Osteoblast (primary cell): ENCODE measurements at regions not wholly inside any gene's neighbourhood (a gene's known extent, or its start where the extent isn't known, plus 50 kb on each side); places are given as distances from the start of the nearest gene placed in this dataset.

Experiments
- DNase-seq: peaks from one replicate; pipeline ENCODE4 v3.0.0; 2011; ENCODE audit warnings: low spot score, mixed read lengths; ENCODE audit not compliant: insufficient read length; ENCODE audit errors: missing footprints
- H2AFZ ChIP-seq: 2 replicates; pipeline ENCODE4 v1.6.0; 2011; ENCODE audit warnings: mild to moderate bottlenecking, low read length
- H3K27ac ChIP-seq: 2 replicates; pipeline ENCODE4 v1.5.1; 2011; ENCODE audit warnings: mild to moderate bottlenecking, low read depth, low read length, moderate library complexity
- H3K27me3 ChIP-seq: 2 replicates; pipeline ENCODE4 v1.6.0; 2012; ENCODE audit warnings: mild to moderate bottlenecking, control low read depth, inconsistent platforms, low read length, moderate library complexity; ENCODE audit not compliant: insufficient read depth
- H3K36me3 ChIP-seq: 2 replicates; pipeline ENCODE4 v1.5.1; 2011; ENCODE audit warnings: mild to moderate bottlenecking, low read length, control low read depth, moderate library complexity; ENCODE audit not compliant: insufficient read depth
- H3K4me1 ChIP-seq: 2 replicates; pipeline ENCODE4 v1.5.1; 2011; ENCODE audit warnings: mild to moderate bottlenecking, low read length, control low read depth, moderate library complexity; ENCODE audit not compliant: insufficient read depth
- H3K4me2 ChIP-seq: 2 replicates; pipeline ENCODE4 v1.6.0; 2011; ENCODE audit warnings: mild to moderate bottlenecking, low read length; ENCODE audit not compliant: insufficient read depth
- H3K4me3 ChIP-seq: fragments of 200-600 bp; sonication (generic); 3 replicates; pipeline ENCODE4 v1.5.1; 2012; ENCODE audit warnings: mild to moderate bottlenecking, low read length, inconsistent platforms; ENCODE audit not compliant: insufficient read depth
- H3K79me2 ChIP-seq: 2 replicates; pipeline ENCODE4 v1.6.0; 2012; ENCODE audit warnings: mild to moderate bottlenecking, low read length, control low read depth, inconsistent platforms; ENCODE audit not compliant: insufficient read depth
- H3K9me3 ChIP-seq: 2 replicates; pipeline ENCODE4 v1.5.1; 2011; ENCODE audit warnings: low read depth, low read length, control low read depth
- H4K20me1 ChIP-seq: 2 replicates; pipeline ENCODE4 v1.6.0; 2012; ENCODE audit warnings: mild to moderate bottlenecking, low read length, control low read depth; ENCODE audit not compliant: insufficient read depth
- TF ChIP-seq, protein P1 (sequence below): IDR thresholded peaks from 2 replicates; pipeline ENCODE4 v1.5.1; 2011; ENCODE audit warnings: mild to moderate bottlenecking, low read depth, low read length, moderate library complexity; ENCODE audit errors: extremely low read depth

GRCh38 chr5:3281366-3281765 is 314.3 kb upstream of the IRX1 start:
- Histone ChIP-seq H3K4me1 (no peaks in the 10 kb centered on the region), H3K4me3 (no peak overlapping the region), H2AFZ (no peak overlapping the region), H3K36me3 (no peaks in the 10 kb centered on the region), H3K79me2 (no peaks in the 10 kb centered on the region), H3K9me3 (no peaks in the 10 kb centered on the region), H3K27me3 (no peaks in the 10 kb centered on the region), H3K27ac (no peak overlapping the region), H3K4me2 (no peak overlapping the region), H4K20me1 (no peaks in the 10 kb centered on the region)
- TF ChIP-seq, protein P1, sequence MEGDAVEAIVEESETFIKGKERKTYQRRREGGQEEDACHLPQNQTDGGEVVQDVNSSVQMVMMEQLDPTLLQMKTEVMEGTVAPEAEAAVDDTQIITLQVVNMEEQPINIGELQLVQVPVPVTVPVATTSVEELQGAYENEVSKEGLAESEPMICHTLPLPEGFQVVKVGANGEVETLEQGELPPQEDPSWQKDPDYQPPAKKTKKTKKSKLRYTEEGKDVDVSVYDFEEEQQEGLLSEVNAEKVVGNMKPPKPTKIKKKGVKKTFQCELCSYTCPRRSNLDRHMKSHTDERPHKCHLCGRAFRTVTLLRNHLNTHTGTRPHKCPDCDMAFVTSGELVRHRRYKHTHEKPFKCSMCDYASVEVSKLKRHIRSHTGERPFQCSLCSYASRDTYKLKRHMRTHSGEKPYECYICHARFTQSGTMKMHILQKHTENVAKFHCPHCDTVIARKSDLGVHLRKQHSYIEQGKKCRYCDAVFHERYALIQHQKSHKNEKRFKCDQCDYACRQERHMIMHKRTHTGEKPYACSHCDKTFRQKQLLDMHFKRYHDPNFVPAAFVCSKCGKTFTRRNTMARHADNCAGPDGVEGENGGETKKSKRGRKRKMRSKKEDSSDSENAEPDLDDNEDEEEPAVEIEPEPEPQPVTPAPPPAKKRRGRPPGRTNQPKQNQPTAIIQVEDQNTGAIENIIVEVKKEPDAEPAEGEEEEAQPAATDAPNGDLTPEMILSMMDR = no peak
- DNase-seq = no peak

GRCh38 chr5:3278643-3279042 is 317.0 kb upstream of the IRX1 start:
- TF ChIP-seq, protein P1 = no peak
- no peak overlapping the region for H2AFZ ChIP-seq
- H3K4me3 ChIP-seq = no peak overlapping the region

GRCh38 chr5:3277590-3278196 is 317.9 kb upstream of the IRX1 start:
- Histone ChIP-seq H4K20me1 (no peaks in the 10 kb centered on the region), H2AFZ (no peak overlapping the region), H3K27me3 (no peaks in the 10 kb centered on the region), H3K27ac (no peak overlapping the region), H3K36me3 (no peaks in the 10 kb centered on the region), H3K9me3 (peaks cover 4% of the 10 kb centered on the region), H3K4me3 (no peak overlapping the region), H3K79me2 (no peaks in the 10 kb centered on the region), H3K4me1 (no peaks in the 10 kb centered on the region), H3K4me2 (no peak overlapping the region)
- TF ChIP-seq, protein P1 = no peak
- no peak for DNase-seq

More at GRCh38 chr5:3278643-3279042, 317.0 kb upstream of the IRX1 start:
- no peak for DNase-seq
- H3K36me3 ChIP-seq = no peaks in the 10 kb centered on the region
- no peaks in the 10 kb centered on the region for H3K79me2 ChIP-seq
- H3K27me3 ChIP-seq = no peaks in the 10 kb centered on the region
- H3K9me3 ChIP-seq = no peaks in the 10 kb centered on the region
- H3K27ac ChIP-seq = no peak overlapping the region
- H3K4me2 ChIP-seq = no peak overlapping the region
- H4K20me1 ChIP-seq = no peaks in the 10 kb centered on the region
- no peaks in the 10 kb centered on the region for H3K4me1 ChIP-seq

- DNase-seq = no peak
- Histone ChIP-seq H3K9me3 (peaks cover 4% of the 10 kb centered on the region), H3K4me3 (no peak overlapping the region), H2AFZ (no peak overlapping the region), H4K20me1 (no peaks in the 10 kb centered on the region), H3K4me1 (no peaks in the 10 kb centered on the region), H3K27ac (no peak overlapping the region), H3K27me3 (no peaks in the 10 kb centered on the region), H3K36me3 (no peaks in the 10 kb centered on the region), H3K4me2 (no peak overlapping the region), H3K79me2 (no peaks in the 10 kb centered on the region)
- TF ChIP-seq, protein P1 = no peak
These were observed 318.7 kb upstream of the IRX1 start for GRCh38 chr5:3276896-3277295.
